ENCODE measurements at regions not wholly inside any gene's neighbourhood (a gene's known extent, or its start where the extent isn't known, plus 50 kb on each side); places are given as distances from the start of the nearest gene placed in this dataset.
"Not testable (repeated sequence)": the region's sequence is repeated elsewhere in the genome, so short reads cannot be mapped to it uniquely, and the experiment has no call there.

DNA sequence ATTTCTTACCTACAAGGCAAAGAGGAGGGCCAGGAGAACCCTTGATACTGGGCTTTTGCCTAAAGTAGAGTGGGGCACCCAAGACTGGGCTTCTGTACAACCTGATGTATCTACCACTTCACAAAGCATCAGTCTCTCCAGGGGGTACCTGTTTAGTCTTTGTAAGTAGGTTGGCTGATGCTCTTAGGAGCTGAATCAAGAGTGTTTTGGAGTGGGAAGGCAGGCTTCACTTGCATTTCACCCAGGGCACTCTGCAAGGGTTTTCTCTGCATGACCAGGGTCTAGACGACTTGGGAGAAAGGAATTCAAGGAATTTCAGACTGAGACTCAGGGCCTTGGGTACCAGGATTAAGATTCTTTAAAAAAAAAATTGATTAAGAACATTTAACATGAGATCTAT, 361.5 kb downstream of the RFC3 start:
- Histone ChIP-seq H4K91ac (ENCODE audit: low read depth, low read length, poor library complexity) (no peak overlapping the region), H2AFZ (ENCODE audit: low read length) (no peak overlapping the region), H3K4me1 (ENCODE audit: control insufficient read depth in 2 of 2, insufficient read depth in 1 of 2, low read depth in 1 of 2, low read length in 2 of 2) (peaks cover 0 to 10% of the 10 kb centered on the region in 2 donors), H4K8ac (ENCODE audit: low read depth, low read length) (no peak overlapping the region), H3K36me3 (replicated peaks in 1 of 2; ENCODE audit: control insufficient read depth in 2 of 2, insufficient read depth in 2 of 2, low read length in 2 of 2) (no peaks in the 10 kb centered on the region), H2BK15ac (ENCODE audit: low read length) (no peak overlapping the region), H3K9me3 (replicated peaks in 1 of 2; ENCODE audit: control insufficient read depth in 2 of 2, insufficient read depth in 1 of 2, low read depth in 1 of 2, low read length in 2 of 2) (no peaks in the 10 kb centered on the region), H3K27me3 (ENCODE audit: control insufficient read depth in 3 of 3, insufficient read depth in 3 of 3, low read depth in 1 of 3, low read length in 3 of 3) (peaks cover 0 to 6% (median 0%) of the 10 kb centered on the region in 3 experiments), H3K4me2 (ENCODE audit: insufficient read depth, low read length, poor library complexity, severe bottlenecking) (no peak overlapping the region), H2AK5ac (ENCODE audit: low read depth, low read length) (no peak overlapping the region), H3K23ac (ENCODE audit: low read depth, low read length, poor library complexity) (no peak overlapping the region), H2BK5ac (ENCODE audit: low read length) (no peak overlapping the region), H3K14ac (ENCODE audit: low read length) (no peak overlapping the region), H3K9ac (ENCODE audit: low read depth, low read length, poor library complexity) (no peak overlapping the region), H3K79me1 (ENCODE audit: low read depth, low read length) (no peaks in the 10 kb centered on the region), H3K18ac (ENCODE audit: low read length) (no peak overlapping the region), H3K4me3 (ENCODE audit: low read length in 2 of 2) (no peak overlapping the region), H3K27ac (replicated peaks; ENCODE audit: low read length) (no peak overlapping the region), H2BK120ac (ENCODE audit: low read depth, low read length) (no peak overlapping the region), H3K4ac (ENCODE audit: low read length) (no peak overlapping the region), H2BK12ac (ENCODE audit: low read length) (no peak overlapping the region)
- WGBS, 2 donors (ENCODE audit: extremely low coverage in 2 of 2, insufficient read length in 2 of 2, insufficient replicate concordance in 1 of 2) = no CpG with 5 or more reads among the region's 1 CpG
- no peak for DNase-seq (ENCODE audit: low spot score)

DNA sequence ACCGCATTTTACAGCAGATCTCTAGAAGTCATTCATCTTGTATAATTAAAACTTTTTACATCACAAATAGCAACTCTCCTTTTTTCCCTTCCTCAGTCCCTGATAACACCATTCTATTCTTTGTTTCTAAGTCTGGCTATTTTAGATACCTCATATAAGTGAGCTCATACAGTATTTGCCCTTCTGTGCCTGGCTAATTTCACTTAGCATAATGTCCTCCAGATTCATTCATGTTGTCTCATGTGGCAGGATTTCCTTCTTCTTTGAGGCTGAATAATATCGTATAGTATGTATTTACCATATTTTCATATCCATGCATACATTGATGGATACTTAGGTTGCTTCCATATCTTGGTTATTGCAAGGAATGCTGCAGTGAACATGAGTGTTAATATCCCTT, 362.0 kb downstream of the RFC3 start:
- WGBS, 2 donors (ENCODE audit: extremely low coverage in 2 of 2, insufficient read length in 2 of 2, insufficient replicate concordance in 1 of 2) = no CpG with 5 or more reads among the region's 2 CpGs
- peaks cover 0 to 6% (median 0%) of the 10 kb centered on the region in 3 experiments for H3K27me3 ChIP-seq (ENCODE audit: control insufficient read depth in 3 of 3, insufficient read depth in 3 of 3, low read depth in 1 of 3, low read length in 3 of 3)
- H2BK120ac ChIP-seq (ENCODE audit: low read depth, low read length) = no peak overlapping the region
- peaks cover 0 to 10% of the 10 kb centered on the region in 2 donors for H3K4me1 ChIP-seq (ENCODE audit: control insufficient read depth in 2 of 2, insufficient read depth in 1 of 2, low read depth in 1 of 2, low read length in 2 of 2)
- H2AK5ac ChIP-seq (ENCODE audit: low read depth, low read length) = no peak overlapping the region
- no peak overlapping the region for H3K4me3 ChIP-seq (ENCODE audit: low read length in 2 of 2)
- H2AFZ ChIP-seq (ENCODE audit: low read length) = no peak overlapping the region
- H2BK15ac ChIP-seq (ENCODE audit: low read length) = no peak overlapping the region
- H3K14ac ChIP-seq (ENCODE audit: low read length) = no peak overlapping the region
- H3K27ac ChIP-seq (replicated peaks; ENCODE audit: low read length) = no peak overlapping the region
- no peak overlapping the region for H3K23ac ChIP-seq (ENCODE audit: low read depth, low read length, poor library complexity)
- H3K4ac ChIP-seq (ENCODE audit: low read length) = no peak overlapping the region
- H3K36me3 ChIP-seq (replicated peaks in 1 of 2; ENCODE audit: control insufficient read depth in 2 of 2, insufficient read depth in 2 of 2, low read length in 2 of 2) = no peaks in the 10 kb centered on the region
- H2BK5ac ChIP-seq (ENCODE audit: low read length) = no peak overlapping the region
- no peaks in the 10 kb centered on the region for H3K79me1 ChIP-seq (ENCODE audit: low read depth, low read length)
- no peaks in the 10 kb centered on the region for H3K9me3 ChIP-seq (replicated peaks in 1 of 2; ENCODE audit: control insufficient read depth in 2 of 2, insufficient read depth in 1 of 2, low read depth in 1 of 2, low read length in 2 of 2)
- H3K9ac ChIP-seq (ENCODE audit: low read depth, low read length, poor library complexity) = no peak overlapping the region
- H4K8ac ChIP-seq (ENCODE audit: low read depth, low read length) = no peak overlapping the region
- no peak overlapping the region for H4K91ac ChIP-seq (ENCODE audit: low read depth, low read length, poor library complexity)
- no peak overlapping the region for H2BK12ac ChIP-seq (ENCODE audit: low read length)
- DNase-seq (ENCODE audit: low spot score) = no peak
- H3K4me2 ChIP-seq (ENCODE audit: insufficient read depth, low read length, poor library complexity, severe bottlenecking) = no peak overlapping the region
- H3K18ac ChIP-seq (ENCODE audit: low read length) = no peak overlapping the region

DNA sequence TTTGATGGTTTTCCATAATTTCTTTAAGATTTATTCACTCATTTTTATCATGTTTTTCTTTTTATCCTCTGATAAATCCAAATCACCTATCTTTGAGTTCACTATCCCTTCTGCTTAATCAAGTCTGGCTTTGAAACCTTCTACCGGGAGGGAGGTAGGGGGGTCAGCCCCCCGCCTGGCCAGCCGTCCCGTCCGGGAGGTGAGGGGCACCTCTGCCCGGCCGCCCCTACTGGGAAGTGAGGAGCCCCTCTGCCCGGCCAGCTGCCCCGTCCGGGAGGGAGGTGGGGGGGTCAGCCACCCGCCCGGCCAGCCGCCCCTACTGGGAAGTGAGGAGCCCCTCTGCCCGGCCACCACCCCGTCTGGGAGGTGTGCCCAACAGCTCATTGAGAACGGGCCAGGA, 363.3 kb downstream of the RFC3 start:
- not testable (repeated sequence) for H3K79me1 ChIP-seq (ENCODE audit: low read depth, low read length); H3K27ac ChIP-seq (replicated peaks; ENCODE audit: low read length); H3K27me3 ChIP-seq (ENCODE audit: control insufficient read depth in 3 of 3, insufficient read depth in 3 of 3, low read depth in 1 of 3, low read length in 3 of 3); H4K91ac ChIP-seq (ENCODE audit: low read depth, low read length, poor library complexity); H3K14ac ChIP-seq (ENCODE audit: low read length); H3K4me3 ChIP-seq (ENCODE audit: low read length in 2 of 2); H3K9ac ChIP-seq (ENCODE audit: low read depth, low read length, poor library complexity); H3K36me3 ChIP-seq (replicated peaks in 1 of 2; ENCODE audit: control insufficient read depth in 2 of 2, insufficient read depth in 2 of 2, low read length in 2 of 2); H3K18ac ChIP-seq (ENCODE audit: low read length); H3K4me2 ChIP-seq (ENCODE audit: insufficient read depth, low read length, poor library complexity, severe bottlenecking); H2BK15ac ChIP-seq (ENCODE audit: low read length); H3K9me3 ChIP-seq (replicated peaks in 1 of 2; ENCODE audit: control insufficient read depth in 2 of 2, insufficient read depth in 1 of 2, low read depth in 1 of 2, low read length in 2 of 2); H3K4ac ChIP-seq (ENCODE audit: low read length); H2BK12ac ChIP-seq (ENCODE audit: low read length); H4K8ac ChIP-seq (ENCODE audit: low read depth, low read length); H2BK120ac ChIP-seq (ENCODE audit: low read depth, low read length); DNase-seq (ENCODE audit: low spot score); H2AK5ac ChIP-seq (ENCODE audit: low read depth, low read length); H3K23ac ChIP-seq (ENCODE audit: low read depth, low read length, poor library complexity); H2AFZ ChIP-seq (ENCODE audit: low read length); H2BK5ac ChIP-seq (ENCODE audit: low read length)
- WGBS, 2 donors (ENCODE audit: extremely low coverage in 2 of 2, insufficient read length in 2 of 2, insufficient replicate concordance in 1 of 2) = no CpG with 5 or more reads among the region's 16 CpGs
- peaks cover 0 to 10% of the 10 kb centered on the region in 2 donors for H3K4me1 ChIP-seq (ENCODE audit: control insufficient read depth in 2 of 2, insufficient read depth in 1 of 2, low read depth in 1 of 2, low read length in 2 of 2)

DNA sequence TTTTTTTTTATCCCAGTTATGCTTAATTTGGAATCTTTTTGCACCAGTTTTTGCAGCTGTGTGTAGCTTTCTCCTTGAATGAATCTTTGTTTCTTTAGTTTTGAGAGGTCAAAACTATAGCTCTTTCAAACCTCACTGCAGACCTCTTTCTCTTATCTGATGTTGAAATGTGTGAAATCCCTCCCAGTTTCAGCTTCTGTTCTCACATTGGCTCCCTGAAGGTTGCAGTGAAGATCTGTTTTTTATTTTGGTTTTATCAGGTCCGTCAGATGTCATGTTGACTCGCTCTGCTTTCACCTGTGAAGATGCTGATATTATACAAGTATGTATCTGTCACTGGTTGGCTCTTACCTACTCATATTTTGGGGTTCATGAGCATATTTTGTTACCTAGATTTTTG, 372.0 kb downstream of the RFC3 start:
- WGBS, 2 donors (ENCODE audit: extremely low coverage in 2 of 2, insufficient read length in 2 of 2, insufficient replicate concordance in 1 of 2) = no CpG with 5 or more reads among the region's 2 CpGs

More for the DNA sequence above, 372.0 kb downstream of the RFC3 start:
- Histone ChIP-seq H3K14ac (ENCODE audit: low read length) (no peak overlapping the region), H3K36me3 (replicated peaks in 1 of 2; ENCODE audit: control insufficient read depth in 2 of 2, insufficient read depth in 2 of 2, low read length in 2 of 2) (no peaks in the 10 kb centered on the region), H3K9me3 (replicated peaks in 1 of 2; ENCODE audit: control insufficient read depth in 2 of 2, insufficient read depth in 1 of 2, low read depth in 1 of 2, low read length in 2 of 2) (no peaks in the 10 kb centered on the region), H4K8ac (ENCODE audit: low read depth, low read length) (no peak overlapping the region), H2AFZ (ENCODE audit: low read length) (no peak overlapping the region), H3K9ac (ENCODE audit: low read depth, low read length, poor library complexity) (no peak overlapping the region), H3K4me1 (ENCODE audit: control insufficient read depth in 2 of 2, insufficient read depth in 1 of 2, low read depth in 1 of 2, low read length in 2 of 2) (no peaks in the 10 kb centered on the region), H3K4me3 (ENCODE audit: low read length in 2 of 2) (no peak overlapping the region), H3K23ac (ENCODE audit: low read depth, low read length, poor library complexity) (no peak overlapping the region), H2BK5ac (ENCODE audit: low read length) (no peak overlapping the region), H3K4ac (ENCODE audit: low read length) (no peak overlapping the region), H3K18ac (ENCODE audit: low read length) (no peak overlapping the region), H2BK120ac (ENCODE audit: low read depth, low read length) (no peak overlapping the region), H3K27me3 (ENCODE audit: control insufficient read depth in 3 of 3, insufficient read depth in 3 of 3, low read depth in 1 of 3, low read length in 3 of 3) (no peaks in the 10 kb centered on the region), H4K91ac (ENCODE audit: low read depth, low read length, poor library complexity) (no peak overlapping the region), H2BK15ac (ENCODE audit: low read length) (no peak overlapping the region), H3K27ac (replicated peaks; ENCODE audit: low read length) (no peak overlapping the region), H3K4me2 (ENCODE audit: insufficient read depth, low read length, poor library complexity, severe bottlenecking) (no peak overlapping the region), H2AK5ac (ENCODE audit: low read depth, low read length) (no peak overlapping the region), H3K79me1 (ENCODE audit: low read depth, low read length) (no peaks in the 10 kb centered on the region), H2BK12ac (ENCODE audit: low read length) (no peak overlapping the region)
- DNase-seq (ENCODE audit: low spot score) = no peak

Measured in neuronal stem cell (in vitro differentiated cells).